ENCODE measurements at regions not wholly inside any gene's neighbourhood (a gene's known extent, or its start where the extent isn't known, plus 50 kb on each side); places are given as distances from the start of the nearest gene placed in this dataset.

DNA sequence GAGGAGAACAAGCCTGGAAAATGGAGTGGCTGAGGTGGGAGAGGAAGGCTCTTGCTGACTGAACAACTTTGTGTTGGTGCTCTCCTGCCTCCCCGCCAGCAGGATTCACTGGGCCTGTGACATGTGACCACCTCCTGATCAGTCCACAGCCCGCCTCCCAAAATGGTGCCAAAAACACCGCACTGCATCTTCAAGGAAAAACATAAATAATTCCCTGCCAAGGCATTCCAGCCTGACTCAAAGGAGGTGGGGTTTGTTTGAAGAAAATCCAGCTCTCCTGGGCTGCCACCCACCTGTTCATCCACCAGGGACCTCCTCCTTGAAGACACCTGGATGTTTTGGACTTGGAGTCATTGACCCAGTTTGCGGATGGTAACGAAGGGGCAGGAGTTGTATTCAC, 83.8 kb upstream of the PIWIL1 start:
- ATAC-seq (ENCODE audit: poor library complexity), result no peak
- intact Hi-C loops (cut with DNase I), result no loop called here
- DNase-seq, result no peak

DNA sequence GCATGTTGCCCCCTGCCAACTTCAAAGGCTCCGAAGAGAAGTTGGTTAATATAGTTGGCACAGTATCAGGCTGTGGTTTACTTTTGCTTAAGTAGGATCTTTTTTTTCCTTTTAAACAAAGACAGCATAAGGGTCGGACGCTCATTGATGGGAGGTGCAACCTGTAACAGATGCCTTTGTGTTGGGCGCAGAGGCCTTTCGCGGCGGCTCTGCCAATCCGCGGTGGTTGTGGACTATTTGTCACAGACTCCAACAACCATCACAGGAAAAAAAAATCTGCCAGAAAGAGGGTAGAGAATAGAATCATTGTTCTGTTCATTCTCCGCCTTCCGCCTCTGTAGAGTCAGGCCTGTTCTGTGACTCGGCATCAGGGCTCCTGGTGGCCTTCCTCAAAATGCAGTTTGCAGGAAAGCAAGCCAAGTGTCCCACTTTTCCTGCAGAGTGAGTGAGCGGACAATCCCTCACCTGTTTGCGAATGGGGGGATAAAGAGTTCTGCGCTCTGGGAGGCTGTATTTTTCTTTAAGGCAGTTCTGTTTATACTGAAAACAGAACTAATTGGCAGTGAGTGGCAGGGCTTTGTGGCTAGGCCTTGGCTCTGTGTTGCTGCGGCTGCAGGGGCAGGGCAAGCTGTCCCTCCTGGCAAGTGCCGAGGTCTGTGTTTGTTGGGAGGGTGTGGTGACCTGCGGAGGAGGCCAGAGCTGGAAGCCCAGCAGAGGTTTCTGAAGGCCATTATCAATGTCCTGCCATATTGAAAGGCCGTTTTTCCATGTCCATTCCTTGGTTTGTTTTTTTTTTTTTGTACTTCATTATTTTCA, 83.0 kb upstream of the PIWIL1 start:
- ATAC-seq (ENCODE audit: poor library complexity), result no peak
- intact Hi-C loops (cut with DNase I), result no loop called here
- no peak for DNase-seq

DNA sequence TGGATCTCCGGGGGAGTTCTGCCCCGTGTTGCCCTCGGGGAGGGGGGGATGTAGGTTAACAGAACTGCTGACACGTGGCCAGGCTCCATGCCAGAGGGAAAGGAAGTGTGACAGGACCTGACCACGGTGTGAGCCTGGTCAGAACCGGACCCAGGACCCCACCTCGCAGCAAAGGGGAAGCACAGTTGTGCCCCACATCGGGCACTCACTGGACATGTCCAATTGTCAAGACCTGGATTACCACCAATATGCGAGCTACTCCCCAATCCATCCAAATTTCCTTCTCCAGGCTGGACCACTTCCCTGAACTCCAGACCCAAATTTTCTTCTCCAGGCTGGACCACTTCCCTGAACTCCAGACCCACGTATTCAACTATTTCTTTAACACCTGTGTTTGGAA, 78.8 kb upstream of the PIWIL1 start:
- ATAC-seq (ENCODE audit: poor library complexity), result no peak
- DNase-seq, result no peak
- intact Hi-C loops (cut with DNase I), result no loop called here

DNA sequence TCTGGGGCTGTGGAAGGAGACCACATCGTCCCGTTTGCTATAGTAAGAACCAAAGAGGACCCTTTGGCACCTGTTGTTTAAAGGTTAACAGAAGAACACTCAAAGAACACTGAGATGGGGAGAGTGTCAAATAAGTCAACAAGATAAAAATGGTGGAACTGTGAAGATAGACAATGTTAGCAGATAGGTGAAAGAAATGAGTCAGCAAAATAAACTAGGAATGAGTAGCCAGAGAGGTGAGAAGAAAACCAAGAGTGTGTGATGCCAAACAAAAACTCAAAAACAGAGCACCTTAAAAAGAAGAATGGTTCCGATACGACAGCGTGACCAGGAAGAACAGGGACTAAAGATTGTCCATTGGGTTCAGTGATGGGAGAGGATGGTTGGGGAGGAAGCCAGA, 74.7 kb upstream of the PIWIL1 start:
- ATAC-seq (ENCODE audit: poor library complexity), result no peak
- intact Hi-C loops (cut with DNase I), result no loop called here
- DNase-seq, result no peak

DNA sequence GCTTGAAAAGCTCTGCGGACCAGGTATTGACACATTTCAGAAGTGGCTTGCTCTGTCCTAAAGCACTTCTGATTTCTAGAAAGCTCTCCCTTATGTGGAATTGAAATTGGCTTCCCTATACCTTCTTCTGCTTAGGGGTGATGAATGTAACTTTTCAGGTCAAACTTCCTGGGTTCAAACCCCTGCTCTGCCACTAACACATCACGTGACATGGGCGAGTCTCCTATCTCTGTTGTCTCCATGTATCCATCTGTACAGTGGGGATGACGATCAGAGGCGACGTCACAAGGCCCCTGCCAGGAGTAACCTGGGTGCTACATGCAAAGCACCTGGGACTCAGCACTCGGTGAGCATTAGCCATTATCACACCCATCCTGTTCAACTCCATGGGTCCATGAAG, 73.7 kb upstream of the PIWIL1 start:
- intact Hi-C loops (cut with DNase I), result no loop called here
- ATAC-seq (ENCODE audit: poor library complexity), result no peak
- DNase-seq, result no peak

DNA sequence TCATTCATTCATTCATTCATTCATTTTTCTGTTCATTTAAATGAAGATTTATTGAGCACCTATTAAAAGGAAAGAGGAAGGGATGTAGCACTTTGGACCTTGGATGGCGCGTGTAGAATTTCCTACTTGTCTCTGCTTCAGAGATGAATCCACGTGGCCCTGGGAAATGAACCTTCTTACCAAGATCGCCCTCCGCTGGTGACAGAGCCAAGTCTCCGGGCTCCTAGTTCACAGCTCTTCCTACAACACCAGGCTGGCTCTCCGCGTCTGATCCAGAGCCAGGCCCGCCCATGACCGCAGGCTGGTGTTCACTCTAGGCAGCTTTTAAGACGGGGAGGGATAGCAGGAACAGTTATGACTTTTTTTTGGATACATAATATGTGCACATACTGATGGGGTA, 70.9 kb upstream of the PIWIL1 start:
- no peak for ATAC-seq (ENCODE audit: poor library complexity)
- intact Hi-C loops (cut with DNase I), result no loop called here

DNA sequence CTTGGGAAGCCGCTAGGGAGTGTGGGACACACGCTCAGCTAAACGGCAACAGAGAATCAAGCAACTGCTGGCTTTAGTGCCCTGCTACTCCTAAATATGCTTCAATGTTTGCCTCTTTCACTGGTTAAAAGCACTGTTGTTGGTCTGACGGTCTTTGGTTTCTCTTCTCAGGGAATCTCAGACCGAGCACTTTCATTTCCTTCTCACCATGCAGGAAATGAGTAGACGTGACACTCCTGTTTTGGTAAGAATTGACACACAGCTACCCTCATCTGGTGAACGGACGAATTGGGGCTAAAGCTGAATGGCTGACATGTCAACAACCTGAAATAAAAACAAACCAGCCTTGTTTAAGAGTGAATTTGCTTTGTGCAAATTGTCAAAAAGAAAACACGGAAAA, 57.5 kb upstream of the PIWIL1 start:
- intact Hi-C loops (cut with DNase I), result no loop called here
- ATAC-seq (ENCODE audit: poor library complexity), result no peak
- DNase-seq, result no peak

More for the DNA sequence above, 70.9 kb upstream of the PIWIL1 start:
- DNase-seq, result no peak

DNA sequence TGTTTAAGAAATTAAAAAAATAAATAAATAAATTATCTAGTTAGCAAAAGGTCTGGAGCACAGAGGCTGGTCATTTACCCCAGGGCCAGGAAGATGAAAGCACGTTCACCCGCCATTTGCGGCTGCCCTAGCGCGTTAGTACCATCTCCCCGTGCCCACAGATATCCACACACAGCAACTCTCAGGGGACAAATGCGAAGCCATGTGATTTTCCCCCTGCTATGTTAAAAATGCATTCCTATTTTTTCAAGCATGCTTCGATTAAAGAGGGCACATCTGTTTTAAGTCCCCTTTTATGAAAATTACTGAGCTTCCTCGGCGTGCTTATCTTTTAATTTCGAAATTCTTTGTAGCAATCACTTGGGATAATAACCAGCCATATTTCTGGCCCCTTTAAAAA, 56.9 kb upstream of the PIWIL1 start:
- intact Hi-C loops (cut with DNase I), result no loop called here
- ATAC-seq (ENCODE audit: poor library complexity) (no peak), DNase-seq (no peak)

DNA sequence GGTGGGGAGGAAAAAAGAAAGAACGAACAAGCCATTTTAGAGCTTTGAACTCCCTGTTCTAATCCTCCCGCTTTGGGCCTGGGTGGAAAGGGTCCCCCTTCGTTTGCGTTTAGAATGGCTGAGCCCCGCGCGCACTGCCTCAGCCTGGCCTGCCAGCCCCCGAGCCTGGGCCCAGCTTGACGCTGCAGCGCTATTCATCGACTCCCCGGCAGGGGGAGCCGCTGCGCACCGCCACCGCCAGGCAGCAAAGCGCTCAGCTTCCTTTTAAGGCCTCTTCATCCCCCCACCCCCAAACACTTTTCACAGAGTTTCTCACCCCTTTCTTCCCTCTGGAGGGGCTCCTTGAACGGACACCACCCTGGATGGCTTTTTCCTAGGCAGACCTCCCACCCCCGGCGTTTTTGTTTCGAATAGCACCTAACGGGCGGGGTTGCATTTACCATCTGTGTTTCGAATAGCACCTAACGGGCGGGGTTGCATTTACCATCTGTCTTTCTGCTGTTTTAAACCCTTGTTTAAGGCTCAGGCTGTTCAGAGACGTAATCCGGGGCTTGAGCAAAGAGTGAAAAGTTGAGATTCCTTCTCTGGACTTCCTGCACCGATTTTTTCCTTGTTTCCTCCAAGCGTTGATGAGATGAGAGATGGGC, 56.4 kb upstream of the PIWIL1 start:
- peak; percentile 46 for DNase-seq
- intact Hi-C loops (cut with DNase I), result no loop called here
- ATAC-seq (ENCODE audit: poor library complexity), result peak; percentile 52

DNA sequence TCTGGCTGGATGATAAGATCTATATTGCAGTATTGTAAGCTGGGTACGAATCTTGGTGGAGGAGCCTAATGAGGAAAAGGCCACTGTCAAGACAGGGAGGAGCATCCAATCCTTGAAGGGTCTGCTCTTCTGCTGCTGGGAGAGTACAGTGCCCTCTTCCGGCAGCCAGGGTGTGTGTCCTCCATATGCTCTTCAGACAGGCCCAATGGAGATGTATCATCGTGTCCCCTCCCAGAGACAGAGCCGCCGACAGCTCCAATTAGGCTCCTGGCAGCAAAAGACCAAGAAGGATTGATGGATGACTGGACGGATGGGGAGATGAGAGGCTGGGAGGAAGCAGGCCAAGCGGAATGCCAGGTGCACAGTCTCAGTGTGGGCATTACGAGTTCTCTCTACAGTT, 51.6 kb upstream of the PIWIL1 start:
- no peak for DNase-seq
- ATAC-seq (ENCODE audit: poor library complexity), result no peak
- intact Hi-C loops (cut with DNase I), result no loop called here

DNA sequence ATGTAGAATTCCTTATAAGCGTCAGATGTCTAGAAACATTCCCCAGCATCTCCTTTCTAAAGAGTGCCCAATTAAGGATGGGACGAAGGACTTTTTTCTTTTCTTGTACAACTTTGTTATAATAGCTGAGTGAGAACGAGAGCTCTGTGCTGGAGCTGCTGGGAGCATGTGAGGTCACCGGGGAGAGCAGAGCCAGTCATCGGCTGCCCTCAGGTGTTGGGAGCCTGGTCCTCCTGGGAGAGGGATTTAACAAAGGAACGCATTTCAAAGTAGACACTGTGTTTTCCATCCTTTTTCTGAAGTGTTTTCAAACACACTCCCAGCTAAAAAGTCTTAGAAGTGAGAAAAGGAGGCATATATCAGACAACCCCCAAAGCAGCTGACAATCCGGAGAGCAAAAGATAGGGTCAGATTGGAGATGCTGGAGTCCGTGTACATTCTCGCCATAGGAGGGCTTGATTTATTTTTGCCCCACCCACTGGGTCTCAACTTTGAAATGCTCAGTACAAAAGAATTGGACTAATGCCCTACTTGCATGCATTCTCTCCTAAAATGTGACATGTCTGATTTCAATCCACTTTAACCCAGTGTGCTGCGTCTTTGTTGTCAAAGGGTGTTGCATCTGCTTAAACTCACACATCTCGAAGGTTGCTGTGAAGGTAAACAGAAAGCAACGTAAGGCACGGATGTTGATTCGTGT, 50.8 kb upstream of the PIWIL1 start:
- ATAC-seq (ENCODE audit: poor library complexity), result no peak
- no peak for DNase-seq
- intact Hi-C loops (cut with DNase I), result no loop called here
